ENCODE measurements at regions not wholly inside any gene's neighbourhood (a gene's known extent, or its start where the extent isn't known, plus 50 kb on each side); places are given as distances from the start of the nearest gene placed in this dataset.
"Not testable (repeated sequence)": the region's sequence is repeated elsewhere in the genome, so short reads cannot be mapped to it uniquely, and the experiment has no call there.

DNA sequence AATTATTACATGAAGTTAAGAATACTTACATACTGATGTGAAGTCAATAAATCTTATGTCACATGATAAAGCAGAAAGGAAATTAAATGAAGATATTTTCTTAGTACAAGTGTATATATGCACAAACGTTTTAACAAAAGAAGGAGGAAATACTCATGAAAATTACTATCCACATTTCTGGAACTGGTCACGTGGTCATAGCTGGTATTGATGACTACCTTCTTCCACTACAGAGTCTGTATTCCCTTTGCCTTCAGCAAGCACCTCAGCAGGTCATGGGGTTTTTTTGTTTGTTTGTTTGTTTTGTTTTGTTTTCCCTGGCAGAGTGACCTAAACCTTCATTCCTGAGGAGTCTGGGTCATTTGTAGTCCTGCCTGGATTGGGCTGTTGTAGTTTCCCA, 174.9 kb upstream of the BANK1 start:
- TF ChIP-seq CTCF (IDR thresholded peaks at IDR 0.05; ENCODE audit: control extremely low read depth, extremely low read depth), result no peak
- no peaks in the 10 kb centered on the region for H3K4me1 ChIP-seq (ENCODE audit: control insufficient read depth in 5 of 5, insufficient read depth in 5 of 5, low read length in 5 of 5)
- no peak overlapping the region for H3K27ac ChIP-seq (ENCODE audit: low read depth in 1 of 2, low read length in 1 of 2)
- H3K9ac ChIP-seq (ENCODE audit: insufficient read depth in 1 of 2, low read length in 2 of 2), result no peak overlapping the region
- no peak for ATAC-seq (ENCODE audit: insufficient read depth, low FRiP score)
- WGBS, 2 donors, result 62 to 81% methylated on average over 2 of the region's 2 CpGs
- no peaks in the 10 kb centered on the region for H3K27me3 ChIP-seq (ENCODE audit: control insufficient read depth in 3 of 3, insufficient read depth in 3 of 3, low read length in 2 of 3)
- DNase-seq, result no peak
- no peaks in the 10 kb centered on the region for H3K36me3 ChIP-seq (ENCODE audit: control insufficient read depth in 4 of 4, insufficient read depth in 4 of 4, low read length in 4 of 4)
- no peak overlapping the region for H3K4me3 ChIP-seq
- peaks cover 0 to 2% (median 0%) of the 10 kb centered on the region in 4 donors for H3K9me3 ChIP-seq (ENCODE audit: control insufficient read depth in 4 of 4, insufficient read depth in 3 of 4, low read length in 3 of 4)

GRCh38 chr4:101606989-101607388, 183.5 kb upstream of the BANK1 start:
- not testable (repeated sequence) for H3K36me3 ChIP-seq (ENCODE audit: control insufficient read depth in 4 of 4, insufficient read depth in 4 of 4, low read length in 4 of 4); H3K27me3 ChIP-seq (ENCODE audit: control insufficient read depth in 3 of 3, insufficient read depth in 3 of 3, low read length in 2 of 3); H3K4me3 ChIP-seq; H3K27ac ChIP-seq (ENCODE audit: low read depth in 1 of 2, low read length in 1 of 2); DNase-seq; ATAC-seq (ENCODE audit: insufficient read depth, low FRiP score); H3K9me3 ChIP-seq (ENCODE audit: control insufficient read depth in 4 of 4, insufficient read depth in 3 of 4, low read length in 3 of 4); H3K4me1 ChIP-seq (ENCODE audit: control insufficient read depth in 5 of 5, insufficient read depth in 5 of 5, low read length in 5 of 5); H3K9ac ChIP-seq (ENCODE audit: insufficient read depth in 1 of 2, low read length in 2 of 2)
- WGBS, 2 donors, result 78 to 94% methylated on average over 3 of the region's 3 CpGs

DNA sequence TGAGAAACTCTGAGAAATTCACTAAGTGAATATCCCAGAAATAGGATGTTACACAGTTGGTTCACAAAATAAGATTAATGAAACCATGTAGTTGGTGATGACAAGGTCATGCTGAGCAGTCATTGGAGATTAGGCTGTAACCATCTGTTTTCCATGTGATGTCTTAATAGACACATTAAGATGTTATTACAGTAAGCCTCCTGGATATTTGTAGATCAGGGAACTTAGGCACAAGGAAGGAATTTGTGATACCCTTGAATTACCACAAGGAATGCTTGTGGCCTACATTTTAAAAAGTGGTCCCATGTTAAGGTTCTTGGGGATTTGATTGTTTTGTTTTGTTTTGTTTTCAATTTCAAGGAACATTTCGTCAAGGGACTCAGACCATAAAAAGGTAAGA, 185.6 kb upstream of the BANK1 start:
- no peak for ATAC-seq (ENCODE audit: insufficient read depth, low FRiP score)
- no peak for TF ChIP-seq CTCF (IDR thresholded peaks at IDR 0.05; ENCODE audit: control extremely low read depth, extremely low read depth)
- WGBS, 2 donors, result 44 to 91% methylated on average over 1 of the region's 1 CpG

DNA sequence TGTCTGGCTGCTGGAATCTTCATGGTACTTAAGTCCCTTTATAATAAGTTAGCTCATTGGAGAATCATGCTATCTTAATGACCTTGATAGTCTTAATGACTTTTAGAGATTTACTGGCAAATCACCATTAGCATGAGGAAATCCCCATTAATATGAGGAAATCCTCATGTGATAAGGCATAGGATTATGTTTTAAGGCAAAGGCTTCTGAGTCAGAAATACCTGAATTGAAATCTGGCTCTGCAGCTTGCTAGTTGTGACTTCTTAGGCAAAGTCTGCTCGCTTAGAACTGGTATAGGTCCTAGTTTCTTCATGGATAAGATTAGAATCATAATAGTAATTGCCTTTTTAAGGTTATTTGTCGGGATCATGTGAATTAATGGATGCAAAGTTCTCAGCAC, 190.2 kb upstream of the BANK1 start:
- H3K4me1 ChIP-seq (ENCODE audit: control insufficient read depth in 5 of 5, insufficient read depth in 5 of 5, low read length in 5 of 5), result no peaks in the 10 kb centered on the region
- H3K9ac ChIP-seq (ENCODE audit: insufficient read depth in 1 of 2, low read length in 2 of 2), result no peak overlapping the region
- no peaks in the 10 kb centered on the region for H3K36me3 ChIP-seq (ENCODE audit: control insufficient read depth in 4 of 4, insufficient read depth in 4 of 4, low read length in 4 of 4)
- no peaks in the 10 kb centered on the region for H3K27me3 ChIP-seq (ENCODE audit: control insufficient read depth in 3 of 3, insufficient read depth in 3 of 3, low read length in 2 of 3)
- no peak overlapping the region for H3K27ac ChIP-seq (ENCODE audit: low read depth in 1 of 2, low read length in 1 of 2)
- H3K9me3 ChIP-seq (ENCODE audit: control insufficient read depth in 4 of 4, insufficient read depth in 3 of 4, low read length in 3 of 4), result no peaks in the 10 kb centered on the region
- TF ChIP-seq CTCF (IDR thresholded peaks at IDR 0.05; ENCODE audit: control extremely low read depth, extremely low read depth), result no peak
- no peak overlapping the region for H3K4me3 ChIP-seq
- ATAC-seq (ENCODE audit: insufficient read depth, low FRiP score) (no peak), DNase-seq (no peak)
- 86 to 89% methylated on average over 2 of the region's 2 CpGs for WGBS, 2 donors

More for the DNA sequence above, 185.6 kb upstream of the BANK1 start:
- no peaks in the 10 kb centered on the region for H3K36me3 ChIP-seq (ENCODE audit: control insufficient read depth in 4 of 4, insufficient read depth in 4 of 4, low read length in 4 of 4)
- DNase-seq, result no peak
- no peaks in the 10 kb centered on the region for H3K27me3 ChIP-seq (ENCODE audit: control insufficient read depth in 3 of 3, insufficient read depth in 3 of 3, low read length in 2 of 3)
- no peak overlapping the region for H3K9ac ChIP-seq (ENCODE audit: insufficient read depth in 1 of 2, low read length in 2 of 2)
- H3K9me3 ChIP-seq (ENCODE audit: control insufficient read depth in 4 of 4, insufficient read depth in 3 of 4, low read length in 3 of 4), result peaks cover 0 to 2% (median 0%) of the 10 kb centered on the region in 4 donors
- H3K4me1 ChIP-seq (ENCODE audit: control insufficient read depth in 5 of 5, insufficient read depth in 5 of 5, low read length in 5 of 5), result no peaks in the 10 kb centered on the region
- no peak overlapping the region for H3K4me3 ChIP-seq
- H3K27ac ChIP-seq (ENCODE audit: low read depth in 1 of 2, low read length in 1 of 2), result no peak overlapping the region

Measured in lung (tissue), 11 donors.